ENCODE measurements at regions not wholly inside any gene's neighbourhood (a gene's known extent, or its start where the extent isn't known, plus 50 kb on each side); places are given as distances from the start of the nearest gene placed in this dataset.

GRCh38 chr2:153091344-153091743, 372.9 kb downstream of the ARL6IP6 start:
- H3K4me1 ChIP-seq = no peaks in the 10 kb centered on the region
- no peak overlapping the region for H3K4me3 ChIP-seq
- no peak for DNase-seq
- TF ChIP-seq CTCF (IDR thresholded peaks at IDR 0.05 in 4 of 5, conservative IDR thresholded peaks at IDR 0.05 in 1 of 5) (no peak), POLR2A (IDR thresholded peaks at IDR 0.05) (no peak)
- in situ Hi-C loops (cut with MboI; ENCODE audit: low sequenced_read_pairs in 4 of 4) (no loop called here), intact Hi-C loops (cut with DNase I; ENCODE audit: low total_unique reads) (no loop called here)
- no peaks in the 10 kb centered on the region for H3K27me3 ChIP-seq
- ATAC-seq = no peak
- H3K9me3 ChIP-seq = no peaks in the 10 kb centered on the region
- no peak overlapping the region for H3K27ac ChIP-seq
- no peaks in the 10 kb centered on the region for H3K36me3 ChIP-seq

- intact Hi-C loops (cut with DNase I; ENCODE audit: low total_unique reads) = no loop called here
- H3K4me3 ChIP-seq = no peak overlapping the region
- in situ Hi-C loops (cut with MboI; ENCODE audit: low sequenced_read_pairs in 4 of 4) = no loop called here
- H3K27me3 ChIP-seq = no peaks in the 10 kb centered on the region
- H3K9me3 ChIP-seq = no peaks in the 10 kb centered on the region
- no peak for TF ChIP-seq CTCF (IDR thresholded peaks at IDR 0.05 in 4 of 5, conservative IDR thresholded peaks at IDR 0.05 in 1 of 5)
- no peak for TF ChIP-seq POLR2A (IDR thresholded peaks at IDR 0.05)
- H3K4me1 ChIP-seq = no peaks in the 10 kb centered on the region
- ATAC-seq (no peak), DNase-seq (no peak)
- no peaks in the 10 kb centered on the region for H3K36me3 ChIP-seq
- H3K27ac ChIP-seq = no peak overlapping the region
Measured at GRCh38 chr2:153079315-153079714, 360.9 kb downstream of the ARL6IP6 start.

- H3K36me3 ChIP-seq = no peaks in the 10 kb centered on the region
- no peak for TF ChIP-seq POLR2A (IDR thresholded peaks at IDR 0.05)
- TF ChIP-seq CTCF (IDR thresholded peaks at IDR 0.05 in 4 of 5, conservative IDR thresholded peaks at IDR 0.05 in 1 of 5) = no peak
- in situ Hi-C loops (cut with MboI; ENCODE audit: low sequenced_read_pairs in 4 of 4) = no loop called here
- no peaks in the 10 kb centered on the region for H3K9me3 ChIP-seq
- no peaks in the 10 kb centered on the region for H3K4me1 ChIP-seq
- intact Hi-C loops (cut with DNase I; ENCODE audit: low total_unique reads) = no loop called here
- ATAC-seq (no peak), DNase-seq (no peak)
- H3K27me3 ChIP-seq = no peaks in the 10 kb centered on the region
- no peak overlapping the region for H3K4me3 ChIP-seq
- H3K27ac ChIP-seq = no peak overlapping the region
Measured at GRCh38 chr2:153077311-153077710, 358.9 kb downstream of the ARL6IP6 start.

GRCh38 chr2:153074207-153074606, 355.8 kb downstream of the ARL6IP6 start:
- no peaks in the 10 kb centered on the region for H3K36me3 ChIP-seq
- no peaks in the 10 kb centered on the region for H3K4me1 ChIP-seq
- no peaks in the 10 kb centered on the region for H3K27me3 ChIP-seq
- no peak for TF ChIP-seq POLR2A (IDR thresholded peaks at IDR 0.05)
- TF ChIP-seq CTCF (IDR thresholded peaks at IDR 0.05 in 4 of 5, conservative IDR thresholded peaks at IDR 0.05 in 1 of 5) = no peak
- no peak overlapping the region for H3K27ac ChIP-seq
- no peak for DNase-seq
- no peak overlapping the region for H3K4me3 ChIP-seq
- in situ Hi-C loops (cut with MboI; ENCODE audit: low sequenced_read_pairs in 4 of 4) (no loop called here), intact Hi-C loops (cut with DNase I; ENCODE audit: low total_unique reads) (no loop called here)
- ATAC-seq = no peak
- no peaks in the 10 kb centered on the region for H3K9me3 ChIP-seq

GRCh38 chr2:153072813-153073212, 354.4 kb downstream of the ARL6IP6 start:
- Histone ChIP-seq H3K4me3 (no peak overlapping the region), H3K4me1 (no peaks in the 10 kb centered on the region), H3K9me3 (no peaks in the 10 kb centered on the region), H3K27ac (no peak overlapping the region), H3K27me3 (no peaks in the 10 kb centered on the region), H3K36me3 (no peaks in the 10 kb centered on the region)
- TF ChIP-seq CTCF (IDR thresholded peaks at IDR 0.05 in 4 of 5, conservative IDR thresholded peaks at IDR 0.05 in 1 of 5) (no peak), POLR2A (IDR thresholded peaks at IDR 0.05) (no peak)
- no peak for ATAC-seq
- in situ Hi-C loops (cut with MboI; ENCODE audit: low sequenced_read_pairs in 4 of 4) (no loop called here), intact Hi-C loops (cut with DNase I; ENCODE audit: low total_unique reads) (no loop called here)
- DNase-seq = no peak
